Hypothalamus (tissue), 51 donors: ENCODE measurements at regions not wholly inside any gene's neighbourhood (a gene's known extent, or its start where the extent isn't known, plus 50 kb on each side); places are given as distances from the start of the nearest gene placed in this dataset.
"Not testable (repeated sequence)": the region's sequence is repeated elsewhere in the genome, so short reads cannot be mapped to it uniquely, and the experiment has no call there.

Source experiments
- DNase-seq, 51 donors: peaks; one replicate each; lab custom pipeline; 2025; lab: John Stamatoyannopoulos, UW

DNA sequence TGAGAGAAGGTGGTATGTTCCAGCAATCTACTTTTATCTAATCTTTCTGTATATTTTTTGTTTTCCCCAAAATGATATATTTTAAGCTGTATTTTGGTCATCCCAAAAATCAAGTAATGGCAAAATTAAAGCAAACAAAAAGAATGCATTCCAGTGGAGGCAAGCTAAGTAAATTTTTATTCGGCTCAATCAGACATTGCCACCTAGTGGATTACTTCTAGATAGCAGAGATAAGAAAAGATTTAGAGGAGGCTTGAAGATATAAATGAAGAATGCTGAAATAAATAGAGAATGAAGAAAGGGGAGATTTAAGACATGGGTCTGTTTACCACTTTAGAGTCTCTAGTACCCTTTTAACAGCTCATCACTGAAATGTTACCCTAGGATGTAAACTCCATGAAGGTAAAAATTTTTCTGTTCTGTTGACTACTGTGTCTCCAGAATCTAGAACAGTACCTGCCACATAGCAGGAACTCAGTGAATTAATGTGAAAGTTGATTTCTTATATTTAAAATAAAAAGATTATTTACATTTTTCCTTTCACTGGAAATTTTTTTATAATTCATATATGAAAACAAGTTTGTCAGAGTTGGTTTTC, 110.9 kb upstream of the ANK2 start:
- peak in 1 of 51 donors; percentile 41 for DNase-seq

DNA sequence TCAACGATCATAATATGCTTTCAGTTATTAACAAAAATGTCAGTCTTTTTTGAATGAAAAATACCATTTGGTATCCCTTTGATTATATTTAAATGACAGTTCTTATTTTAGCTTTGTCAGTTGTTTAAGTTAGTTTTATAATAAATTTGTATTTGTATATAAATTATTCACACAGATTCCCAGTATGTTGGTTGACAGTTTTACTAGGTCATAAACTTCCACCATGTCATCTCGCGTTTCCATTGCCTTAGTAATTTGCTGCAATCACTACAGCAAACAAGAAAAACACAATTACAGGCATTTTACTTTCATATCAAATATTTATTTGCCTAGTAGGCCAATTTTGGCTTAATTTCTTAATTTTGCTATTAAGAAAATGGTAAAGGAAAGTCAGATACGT, 109.6 kb upstream of the ANK2 start:
- no peak for DNase-seq

GRCh38 chr4:112940336-112940735, 109.1 kb upstream of the ANK2 start:
- no peak for DNase-seq

- no peak for DNase-seq
Observed at GRCh38 chr4:112942077-112942476, 107.4 kb upstream of the ANK2 start.

- DNase-seq: no peak
Observed at GRCh38 chr4:112942997-112943396, 106.5 kb upstream of the ANK2 start.

- no peak for DNase-seq
Observed at GRCh38 chr4:112944006-112944405, 105.4 kb upstream of the ANK2 start.

- DNase-seq: peak in 1 of 51 donors; percentile 4
Observed at GRCh38 chr4:112946127-112946526, 103.3 kb upstream of the ANK2 start.

DNA sequence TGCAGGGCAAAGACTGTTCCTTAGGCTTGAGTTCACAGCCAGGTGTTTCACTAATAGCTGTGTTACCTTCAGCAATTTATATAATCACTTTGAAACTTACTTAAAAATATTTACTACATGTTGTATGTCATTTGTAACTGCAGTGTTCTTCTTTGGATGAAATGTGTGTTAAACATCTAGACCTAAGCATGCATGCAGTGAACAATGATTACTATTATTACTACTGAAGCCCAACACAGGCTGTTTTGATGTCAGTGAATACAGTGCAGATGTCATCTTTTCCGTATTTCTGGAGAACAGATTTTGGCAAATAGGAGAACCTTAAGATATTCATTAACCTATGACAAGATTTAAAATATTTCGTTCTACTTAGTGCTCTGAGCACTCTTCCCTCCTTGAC, 101.8 kb upstream of the ANK2 start:
- no peak for DNase-seq

GRCh38 chr4:112951362-112952312, 97.8 kb upstream of the ANK2 start:
- DNase-seq: peak in 1 of 51 donors; percentile 52

DNA sequence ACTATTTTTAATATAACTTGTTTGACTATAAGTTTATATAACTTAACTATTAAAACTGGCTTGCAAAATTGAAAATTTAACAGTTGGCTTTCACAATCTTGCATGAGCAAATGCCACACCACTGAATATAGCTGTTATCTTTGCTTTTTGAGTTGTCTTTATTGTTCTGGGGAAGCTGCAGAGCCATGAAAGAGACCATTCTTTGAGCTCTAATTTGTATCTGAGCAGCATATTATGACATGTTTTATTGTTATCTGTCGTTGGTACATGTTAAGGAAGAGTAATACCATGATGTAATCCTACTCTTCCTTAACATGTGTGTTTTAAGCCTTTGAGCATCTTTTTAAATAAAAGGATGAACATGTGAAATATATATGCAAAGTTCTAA, 97.1 kb upstream of the ANK2 start:
- peak in 2 of 51 donors; percentile 5 to 52 for DNase-seq

DNA sequence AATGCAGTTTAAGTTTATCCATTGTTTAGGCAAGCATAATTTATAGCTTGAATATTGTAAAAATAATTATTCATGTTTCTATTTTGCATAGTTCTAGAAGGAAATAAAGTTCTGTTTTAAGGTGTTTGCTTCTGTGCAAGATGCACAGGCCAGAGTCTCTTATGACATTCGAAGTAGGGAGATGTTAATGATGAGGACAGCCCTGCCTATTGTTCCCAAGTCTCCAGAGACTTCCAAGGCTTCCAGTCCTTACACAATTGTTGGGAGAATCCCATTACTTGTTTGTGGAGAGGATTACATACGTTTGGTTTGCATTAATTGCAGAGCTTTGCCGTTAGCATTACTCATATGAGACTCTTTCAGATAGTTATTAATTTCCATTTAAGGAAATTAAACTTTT, 96.2 kb upstream of the ANK2 start:
- peak in 1 of 51 donors; percentile 45 for DNase-seq

DNA sequence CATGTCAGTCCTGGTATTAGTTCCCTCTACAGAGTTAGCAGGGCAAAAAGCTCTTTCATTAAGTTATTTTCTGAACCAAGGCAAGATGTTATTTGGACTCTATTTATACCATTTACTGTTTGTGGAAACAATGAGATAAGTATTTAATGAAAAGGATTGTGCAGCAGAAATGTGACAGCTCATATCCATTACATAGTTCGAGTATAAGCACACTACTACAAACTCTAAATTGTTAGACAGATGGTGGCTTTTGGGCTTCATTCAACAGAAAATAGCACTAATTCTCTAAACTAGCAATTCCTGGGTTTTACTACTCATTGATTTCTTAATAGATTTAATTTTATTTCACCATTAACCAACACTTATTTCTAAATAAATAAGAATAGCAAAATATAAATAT, 95.2 kb upstream of the ANK2 start:
- no peak for DNase-seq

DNA sequence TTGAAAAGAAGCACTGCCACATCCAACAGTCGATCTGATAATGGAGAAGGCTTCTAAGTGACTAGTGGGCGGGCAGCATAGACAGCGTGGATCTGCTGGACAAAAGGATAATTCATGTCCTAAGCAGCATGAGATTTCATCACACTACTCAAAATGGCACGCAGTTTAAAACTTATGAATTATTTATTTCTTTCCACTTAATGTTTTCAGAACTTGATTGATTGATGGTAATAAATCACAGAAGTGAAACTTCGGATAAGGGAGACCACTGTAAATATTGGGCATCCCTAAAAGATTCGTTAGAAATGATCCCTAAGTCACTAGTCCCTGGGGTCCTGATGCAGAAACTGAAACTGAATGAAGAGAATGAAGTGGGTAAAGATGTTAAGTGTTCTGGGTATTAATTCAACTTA, 93.0 kb upstream of the ANK2 start:
- peak in 19 of 51 donors; percentile 5 to 63 (median 23) for DNase-seq

DNA sequence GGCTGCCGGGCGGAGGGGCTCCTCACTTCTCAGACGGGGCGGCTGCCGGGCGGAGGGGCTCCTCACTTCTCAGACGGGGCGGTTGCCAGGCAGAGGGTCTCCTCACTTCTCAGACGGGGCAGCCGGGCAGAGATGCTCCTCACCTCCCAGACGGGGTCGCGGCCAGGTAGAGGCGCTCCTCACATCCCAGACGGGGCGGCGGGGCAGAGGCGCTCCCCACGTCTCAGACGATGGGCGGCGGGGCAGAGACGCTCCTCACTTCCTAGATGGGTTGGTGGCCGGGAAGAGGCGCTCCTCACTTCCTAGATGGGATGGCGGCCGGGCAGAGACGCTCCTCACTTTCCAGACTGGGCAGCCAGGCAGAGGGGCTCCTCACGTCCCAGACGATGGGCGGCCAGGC, 91.7 kb upstream of the ANK2 start:
- DNase-seq: not testable (repeated sequence)

DNA sequence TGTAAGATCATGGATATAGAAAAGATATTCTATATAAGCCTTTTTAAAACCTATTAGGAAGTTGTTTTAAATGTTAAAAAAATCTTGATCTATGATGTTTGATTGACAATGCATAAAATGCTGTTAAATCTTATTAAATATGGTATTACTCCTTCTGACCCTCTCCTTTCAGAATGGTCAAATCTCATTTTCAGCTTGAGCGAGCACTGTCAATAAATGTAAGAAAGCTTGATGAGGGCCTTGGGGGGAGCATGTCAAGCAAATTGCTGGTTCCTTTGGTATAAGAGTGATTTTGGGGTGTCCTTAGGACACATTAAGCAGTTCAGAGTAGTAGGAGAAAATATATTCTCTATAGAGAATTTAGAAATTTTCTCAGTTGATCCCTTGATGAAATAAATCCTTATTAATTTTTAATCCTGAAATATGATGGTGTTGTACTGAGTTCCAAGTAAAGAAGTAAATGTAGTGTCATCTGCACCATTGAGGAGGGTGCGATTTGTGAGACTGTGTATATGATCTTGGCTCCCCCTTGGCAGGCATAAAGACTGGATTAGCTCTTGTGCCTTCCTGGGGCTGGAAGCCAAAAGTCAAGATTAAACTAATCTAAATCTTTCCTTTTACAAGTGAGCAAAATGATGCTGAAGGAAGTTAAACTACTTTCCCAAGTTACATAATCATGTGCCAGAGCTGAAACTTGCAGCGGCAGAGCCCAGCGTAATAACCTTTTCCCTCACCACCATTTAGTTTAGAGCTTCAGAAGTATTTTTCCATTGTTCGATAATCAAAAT, 82.6 kb upstream of the ANK2 start:
- DNase-seq: no peak

GRCh38 chr4:112968451-112969159, 80.8 kb upstream of the ANK2 start:
- peak in 1 of 51 donors; percentile 13 for DNase-seq

DNA sequence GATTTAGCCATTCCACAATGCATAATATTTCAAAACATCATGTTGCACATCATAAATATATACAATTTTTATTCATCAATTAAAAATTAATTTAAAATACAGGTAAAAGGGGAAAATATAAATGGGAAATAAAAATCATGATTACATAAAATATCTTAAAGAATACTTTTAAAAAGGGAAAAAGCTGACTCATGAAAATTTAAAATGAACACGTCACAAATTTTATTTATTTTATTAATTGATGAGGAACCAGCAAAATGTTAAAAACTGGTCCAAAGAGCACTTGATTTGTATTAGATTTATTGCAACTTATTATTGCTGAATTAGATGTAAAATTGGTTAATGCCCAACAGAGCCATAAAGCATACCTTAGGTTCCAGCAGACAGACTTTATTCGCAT, 78.5 kb upstream of the ANK2 start:
- no peak for DNase-seq

- no peak for DNase-seq
Observed at GRCh38 chr4:112973750-112974251, 75.7 kb upstream of the ANK2 start.

DNA sequence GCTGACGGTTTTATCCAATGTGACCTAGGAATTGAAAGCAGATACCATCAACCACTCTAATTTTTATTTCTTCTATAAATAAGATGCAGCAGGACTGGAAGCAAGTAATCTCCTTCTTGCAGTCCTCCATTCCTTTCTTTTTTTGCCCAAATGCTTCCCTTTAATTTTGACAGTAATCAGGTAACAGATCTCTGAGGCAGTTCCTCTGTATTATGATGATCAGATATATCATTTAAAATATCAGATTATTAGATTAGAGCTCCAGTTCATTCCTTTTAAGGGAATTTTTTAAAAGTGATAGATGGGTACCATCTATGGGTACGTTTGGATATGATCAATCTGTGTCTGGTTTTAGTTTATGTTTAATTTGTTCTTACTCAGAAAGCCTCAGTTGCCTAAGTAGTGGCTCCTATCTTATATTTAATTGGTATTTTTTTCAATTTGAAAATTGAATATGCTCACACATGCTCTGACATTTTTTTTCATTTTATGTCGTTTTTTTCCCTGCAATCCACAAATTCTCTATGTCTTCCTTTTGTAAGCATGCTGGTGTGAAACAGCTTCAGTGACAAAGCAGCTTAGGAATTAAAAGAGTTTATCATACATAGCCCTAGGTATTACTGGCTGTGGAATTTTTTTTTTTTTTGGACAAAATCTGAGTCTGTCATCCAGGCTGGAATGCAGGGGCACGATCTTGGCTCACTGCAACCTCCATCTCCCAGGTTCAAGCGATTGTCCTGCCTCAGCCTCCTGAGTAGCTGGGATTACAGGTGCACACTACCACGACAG, 73.7 kb upstream of the ANK2 start:
- DNase-seq: no peak
